Stimulated activated naive B cell treated with anti-CD40 and anti-IgM and Interleukin-4, amounts not matched to agents 10 μg/mL and 1 μg/mL and 100 μg/mL, for 72 hours (primary cell): ENCODE measurements at regions not wholly inside any gene's neighbourhood (a gene's known extent, or its start where the extent isn't known, plus 50 kb on each side); places are given as distances from the start of the nearest gene placed in this dataset.

Source experiments
- ATAC-seq, 2 donors: fragments of 150-1000 bp; cut with Tn5 transposase; replicated peaks; 2 replicates each; pipeline ENCODE4 v1.10.0; 2021; ENCODE audit warnings: moderate library complexity in 1 of 2
- DNase-seq: peaks from one replicate; pipeline ENCODE4 v3.0.0; 2021
- H3K27ac Mint-ChIP-seq: one replicate; pipeline ENCODE4 v1.8.0; 2022; ENCODE audit warnings: mild to moderate bottlenecking, mixed read lengths
- H3K27me3 Mint-ChIP-seq, 2 donors: one replicate each; pipeline ENCODE4 v1.8.0; 2022; ENCODE audit warnings: mixed read lengths in 2 of 2
- H3K36me3 Mint-ChIP-seq, 2 donors: one replicate each; pipeline ENCODE4 v1.8.0; 2022; ENCODE audit warnings: mixed read lengths in 2 of 2, mild to moderate bottlenecking in 1 of 2
- H3K4me1 Mint-ChIP-seq, 2 donors: one replicate each; pipeline ENCODE4 v1.8.0; 2022; ENCODE audit warnings: mixed read lengths in 2 of 2, mild to moderate bottlenecking in 1 of 2
- H3K4me3 Mint-ChIP-seq, 2 donors: one replicate each; pipeline ENCODE4 v1.8.0; 2022; ENCODE audit warnings: mild to moderate bottlenecking in 2 of 2, mixed read lengths in 2 of 2, moderate library complexity in 1 of 2
- H3K9me3 Mint-ChIP-seq, 2 donors: one replicate each; pipeline ENCODE4 v1.8.0; 2022; ENCODE audit warnings: mixed read lengths in 2 of 2, mild to moderate bottlenecking in 1 of 2

DNA sequence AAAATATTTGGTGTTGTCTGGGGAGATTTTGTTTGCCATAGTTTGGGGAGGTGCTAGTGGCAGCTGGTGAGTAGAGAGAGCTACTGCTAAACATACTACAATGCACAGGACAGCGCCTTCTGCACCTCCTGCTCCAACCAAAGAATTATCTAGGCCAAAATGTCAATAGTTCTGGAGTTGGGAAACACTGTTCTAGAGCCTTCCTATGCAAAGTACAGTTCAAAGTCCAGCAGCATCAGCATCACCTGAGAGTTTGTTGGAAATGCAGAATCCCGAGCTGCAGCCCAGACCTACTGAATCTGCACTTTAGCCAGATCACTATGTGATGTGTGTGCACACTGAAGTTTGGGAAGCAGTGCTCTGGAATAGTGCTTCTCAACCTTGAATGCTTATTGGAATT is 290.7 kb downstream of the TCF7L2 start:
- no peak for ATAC-seq
- Mint-ChIP-seq H3K4me3 (no peak overlapping the region), H3K27ac (no peak overlapping the region), H3K36me3 (no peaks in the 10 kb centered on the region), H3K4me1 (peaks cover 0 to 4% of the 10 kb centered on the region in 2 donors), H3K9me3 (no peaks in the 10 kb centered on the region), H3K27me3 (peaks cover 0 to 4% of the 10 kb centered on the region in 2 donors)
- DNase-seq, result no peak

GRCh38 chr10:113241599-113242360 is 291.7 kb downstream of the TCF7L2 start:
- Mint-ChIP-seq H3K9me3 (no peaks in the 10 kb centered on the region), H3K4me1 (peaks cover 0 to 4% of the 10 kb centered on the region in 2 donors), H3K36me3 (no peaks in the 10 kb centered on the region), H3K27ac (no peak overlapping the region), H3K27me3 (peaks cover 0 to 4% of the 10 kb centered on the region in 2 donors), H3K4me3 (no peak overlapping the region)
- ATAC-seq (no peak), DNase-seq (no peak)

DNA sequence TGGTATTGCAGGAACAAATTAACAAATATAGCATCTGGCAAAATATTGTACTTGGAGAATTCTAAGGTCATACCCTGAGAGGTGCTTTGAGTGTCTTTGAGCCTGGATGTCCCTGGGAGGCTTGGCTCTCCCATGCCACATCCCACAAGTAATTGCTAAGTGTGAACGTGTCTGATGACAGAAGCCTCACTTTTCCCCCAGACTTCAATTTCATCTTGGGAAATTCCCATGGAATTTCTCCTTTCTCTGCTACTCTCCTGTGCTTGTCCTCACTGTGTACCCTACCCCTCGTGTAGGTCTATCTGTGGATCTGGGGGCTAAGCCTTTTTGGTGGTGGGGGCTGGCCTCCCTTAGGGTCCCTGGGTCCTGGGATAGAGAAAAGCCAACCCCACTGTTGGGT is 293.3 kb downstream of the TCF7L2 start:
- Mint-ChIP-seq H3K4me1 (peaks cover 0 to 4% of the 10 kb centered on the region in 2 donors), H3K27me3 (peaks cover 0 to 8% of the 10 kb centered on the region in 2 donors), H3K4me3 (no peak overlapping the region), H3K9me3 (no peaks in the 10 kb centered on the region), H3K27ac (no peak overlapping the region), H3K36me3 (no peaks in the 10 kb centered on the region)
- ATAC-seq (no peak), DNase-seq (no peak)

DNA sequence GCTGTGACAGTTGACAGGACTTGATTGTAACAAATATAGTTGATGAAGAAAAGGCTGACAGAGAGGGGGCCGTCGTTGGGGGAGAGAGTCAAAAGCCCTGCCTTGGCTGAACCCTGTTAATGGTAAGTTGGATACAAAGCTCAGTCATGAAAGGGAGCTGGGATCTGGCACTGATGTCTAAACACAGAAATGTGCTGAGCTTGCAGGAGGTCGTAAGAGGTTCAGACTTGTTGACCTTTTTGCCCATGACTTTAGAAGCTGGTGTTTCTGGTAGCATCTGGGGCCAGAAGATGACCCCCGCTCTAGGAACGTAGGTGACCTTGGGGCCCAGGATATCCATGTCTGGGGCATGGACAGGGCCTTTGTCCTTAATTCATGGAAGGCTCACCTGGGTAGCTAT is 294.7 kb downstream of the TCF7L2 start:
- no peaks in the 10 kb centered on the region for H3K36me3 Mint-ChIP-seq
- DNase-seq (no peak), ATAC-seq (no peak)
- no peak overlapping the region for H3K27ac Mint-ChIP-seq
- no peaks in the 10 kb centered on the region for H3K9me3 Mint-ChIP-seq
- H3K4me3 Mint-ChIP-seq, result no peak overlapping the region
- peaks cover 0 to 8% of the 10 kb centered on the region in 2 donors for H3K27me3 Mint-ChIP-seq
- peaks cover 0 to 4% of the 10 kb centered on the region in 2 donors for H3K4me1 Mint-ChIP-seq

DNA sequence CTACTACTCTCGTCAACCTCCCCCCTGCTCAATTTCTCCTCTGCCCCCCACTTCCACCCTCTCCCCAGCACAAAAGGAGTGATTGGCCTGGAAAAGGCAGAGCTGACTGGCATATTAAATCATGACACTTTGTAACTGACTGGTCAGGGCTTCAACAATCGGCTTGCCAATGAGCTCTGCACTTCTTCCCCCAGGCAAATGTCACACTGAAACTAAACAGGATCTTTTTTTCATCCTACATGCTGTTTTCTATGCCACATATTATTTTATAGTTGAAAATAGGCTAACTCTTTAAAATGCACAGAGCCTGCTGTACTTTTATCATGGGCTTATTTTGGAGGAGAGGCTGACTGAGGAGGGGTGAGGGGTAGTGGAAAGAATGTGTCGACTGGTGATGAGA is 295.2 kb downstream of the TCF7L2 start:
- ATAC-seq (no peak), DNase-seq (no peak)
- Mint-ChIP-seq H3K4me1 (peaks cover 0 to 4% of the 10 kb centered on the region in 2 donors), H3K27ac (no peak overlapping the region), H3K9me3 (no peaks in the 10 kb centered on the region), H3K27me3 (peaks cover 0 to 3% of the 10 kb centered on the region in 2 donors), H3K36me3 (no peaks in the 10 kb centered on the region), H3K4me3 (no peak overlapping the region)

DNA sequence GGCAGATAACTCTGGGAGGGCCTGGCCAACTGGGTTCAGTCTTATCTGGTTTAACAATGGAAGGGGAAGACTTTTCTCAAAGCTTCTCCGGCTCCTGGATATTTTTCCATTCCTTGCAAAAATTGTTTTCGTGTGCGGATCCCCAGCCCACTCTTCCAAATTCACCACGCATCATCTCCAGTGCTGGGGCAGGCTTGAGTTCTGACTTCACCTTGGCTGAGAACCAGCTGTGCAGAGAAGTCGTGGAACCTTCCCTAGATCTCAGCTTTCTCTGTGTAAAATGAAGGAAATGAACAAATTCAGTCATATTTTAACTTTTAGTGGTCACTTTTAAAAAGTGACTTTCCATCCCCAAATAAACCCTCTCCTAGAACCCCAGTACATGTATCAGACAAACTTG is 297.0 kb downstream of the TCF7L2 start:
- Mint-ChIP-seq H3K4me3 (no peak overlapping the region), H3K4me1 (peaks cover 0 to 4% of the 10 kb centered on the region in 2 donors), H3K9me3 (no peaks in the 10 kb centered on the region), H3K27me3 (peaks cover 0 to 3% of the 10 kb centered on the region in 2 donors), H3K36me3 (no peaks in the 10 kb centered on the region), H3K27ac (no peak overlapping the region)
- ATAC-seq (no peak), DNase-seq (no peak)

GRCh38 chr10:113252650-113253618 is 299.9 kb upstream of the HABP2 start:
- DNase-seq (no peak), ATAC-seq (no peak)
- H3K4me3 Mint-ChIP-seq, result no peak overlapping the region
- H3K36me3 Mint-ChIP-seq, result no peaks in the 10 kb centered on the region
- no peaks in the 10 kb centered on the region for H3K9me3 Mint-ChIP-seq
- H3K27ac Mint-ChIP-seq, result no peak overlapping the region
- H3K4me1 Mint-ChIP-seq, result no peaks in the 10 kb centered on the region
- peaks cover 0 to 1% of the 10 kb centered on the region in 2 donors for H3K27me3 Mint-ChIP-seq

DNA sequence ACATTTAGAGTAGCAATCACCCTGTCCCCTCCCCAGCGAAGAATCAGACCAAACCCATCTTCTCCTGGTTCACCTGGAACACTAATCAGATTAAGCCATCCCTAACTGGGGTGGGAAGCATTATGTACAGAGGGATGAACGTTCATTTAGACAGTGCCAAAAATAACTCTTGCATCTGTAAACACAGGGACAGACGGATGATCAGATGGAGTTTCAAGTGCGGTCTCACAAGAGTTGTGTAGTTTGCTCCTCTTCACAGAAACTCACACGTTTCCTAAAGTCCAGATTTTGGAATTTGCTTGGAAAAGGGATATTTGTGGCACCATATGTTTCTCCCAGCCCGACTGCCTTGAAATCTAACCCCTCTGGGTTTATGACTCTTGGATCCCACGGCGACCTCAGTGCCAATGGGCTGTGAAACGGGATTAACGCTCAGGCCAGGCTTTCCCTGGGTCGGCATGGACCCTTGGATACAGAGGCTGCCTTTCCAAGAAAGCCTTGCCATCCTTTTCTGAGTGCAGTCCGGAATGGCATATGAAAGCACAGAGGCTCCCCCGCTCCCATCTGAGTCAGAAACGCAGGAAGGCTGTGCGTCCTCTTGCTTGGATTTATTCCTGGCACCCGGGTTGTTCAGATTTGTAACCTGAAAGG is 293.2 kb upstream of the HABP2 start:
- peaks cover 13 to 28% of the 10 kb centered on the region in 2 donors for H3K27me3 Mint-ChIP-seq

DNA sequence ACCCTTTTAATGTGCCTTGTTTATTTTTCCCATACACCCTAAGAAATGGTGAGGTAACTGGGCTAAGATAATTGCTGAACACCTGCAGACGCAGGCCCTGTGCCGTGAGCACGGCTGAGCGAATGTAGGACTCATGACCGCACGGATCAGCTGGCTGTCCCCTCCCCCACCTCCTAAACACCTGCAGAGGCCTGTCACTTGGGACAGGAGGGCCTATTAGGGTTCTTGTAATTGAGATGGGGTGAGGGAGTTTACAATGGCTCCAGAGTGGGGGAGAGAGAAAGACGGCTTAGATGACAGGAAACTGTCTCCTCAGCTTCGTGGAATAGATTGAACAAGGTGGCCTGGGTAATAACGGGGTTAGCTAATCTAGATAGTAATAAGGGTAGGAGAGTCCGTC is 291.7 kb upstream of the HABP2 start:
- Mint-ChIP-seq H3K36me3 (no peaks in the 10 kb centered on the region), H3K9me3 (no peaks in the 10 kb centered on the region), H3K27ac (peak overlapping the region; percentile 70), H3K27me3 (peaks cover 15 to 29% of the 10 kb centered on the region in 2 donors), H3K4me1 (peaks cover 5 to 14% of the 10 kb centered on the region in 2 donors), H3K4me3 (no peak overlapping the region)
- DNase-seq (no peak), ATAC-seq (peak in 1 of 2 donors; percentile 67)

More for the DNA sequence above, 293.2 kb upstream of the HABP2 start:
- no peak for ATAC-seq
- Mint-ChIP-seq H3K27ac (no peak overlapping the region), H3K9me3 (no peaks in the 10 kb centered on the region), H3K4me3 (no peak overlapping the region), H3K36me3 (no peaks in the 10 kb centered on the region), H3K4me1 (peaks cover 4 to 12% of the 10 kb centered on the region in 2 donors)
- DNase-seq, result no peak

DNA sequence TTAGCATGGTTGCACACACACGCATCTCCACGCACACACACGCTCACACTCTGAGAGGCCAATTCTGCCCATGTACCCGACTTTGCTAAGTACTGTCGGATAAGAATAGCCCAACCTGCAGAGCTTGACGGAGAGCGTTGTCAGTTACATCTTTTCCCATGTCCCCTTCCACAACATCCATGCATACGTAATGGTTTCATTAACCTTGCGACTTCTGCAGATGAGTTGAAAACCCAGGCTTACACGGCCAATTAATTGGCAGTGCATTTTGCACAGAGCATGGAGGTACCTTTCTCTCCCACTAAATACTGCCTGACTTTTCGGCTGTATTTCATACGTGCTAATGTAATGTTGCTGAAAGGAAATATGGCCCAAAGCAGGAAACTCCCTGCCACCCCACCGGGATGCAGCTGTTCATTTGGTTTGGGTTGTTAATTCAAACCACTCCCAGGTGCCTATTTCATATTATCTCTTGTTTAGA is 291.2 kb upstream of the HABP2 start:
- H3K27ac Mint-ChIP-seq, result no peak overlapping the region
- no peaks in the 10 kb centered on the region for H3K36me3 Mint-ChIP-seq
- ATAC-seq, result no peak
- H3K4me3 Mint-ChIP-seq, result no peak overlapping the region
- H3K27me3 Mint-ChIP-seq, result peaks cover 15 to 29% of the 10 kb centered on the region in 2 donors
- H3K4me1 Mint-ChIP-seq, result peaks cover 5 to 14% of the 10 kb centered on the region in 2 donors
- no peaks in the 10 kb centered on the region for H3K9me3 Mint-ChIP-seq
- DNase-seq, result no peak

- DNase-seq (no peak), ATAC-seq (no peak)
- Mint-ChIP-seq H3K4me1 (peaks cover 5 to 14% of the 10 kb centered on the region in 2 donors), H3K27ac (no peak overlapping the region), H3K27me3 (peaks cover 15 to 26% of the 10 kb centered on the region in 2 donors), H3K4me3 (no peak overlapping the region), H3K36me3 (no peaks in the 10 kb centered on the region), H3K9me3 (no peaks in the 10 kb centered on the region)
These were observed 289.8 kb upstream of the HABP2 start for GRCh38 chr10:113263056-113263455.

- ATAC-seq (peak; percentile 61 to 76), DNase-seq (no peak)
- H3K4me1 Mint-ChIP-seq, result peaks cover 2 to 14% of the 10 kb centered on the region in 2 donors
- H3K36me3 Mint-ChIP-seq, result no peaks in the 10 kb centered on the region
- no peaks in the 10 kb centered on the region for H3K9me3 Mint-ChIP-seq
- H3K27ac Mint-ChIP-seq, result no peak overlapping the region
- H3K4me3 Mint-ChIP-seq, result no peak overlapping the region
- peaks cover 15 to 32% of the 10 kb centered on the region in 2 donors for H3K27me3 Mint-ChIP-seq
These were observed 288.3 kb upstream of the HABP2 start for GRCh38 chr10:113264333-113265131.

GRCh38 chr10:113266147-113266546 is 286.7 kb upstream of the HABP2 start:
- no peak overlapping the region for H3K4me3 Mint-ChIP-seq
- DNase-seq (no peak), ATAC-seq (no peak)
- H3K27me3 Mint-ChIP-seq, result peaks cover 9 to 30% of the 10 kb centered on the region in 2 donors
- H3K27ac Mint-ChIP-seq, result no peak overlapping the region
- H3K4me1 Mint-ChIP-seq, result peaks cover 2 to 14% of the 10 kb centered on the region in 2 donors
- no peaks in the 10 kb centered on the region for H3K9me3 Mint-ChIP-seq
- H3K36me3 Mint-ChIP-seq, result no peaks in the 10 kb centered on the region
